WTC11 (cell line): ENCODE measurements at regions not wholly inside any gene's neighbourhood (a gene's known extent, or its start where the extent isn't known, plus 50 kb on each side); places are given as distances from the start of the nearest gene placed in this dataset.

Source experiments
- ATF1 ChIP-seq: sonication (generic); formaldehyde crosslinking; IDR thresholded peaks from 2 replicates; pipeline ENCODE4 v1.8.1; 2023; ENCODE audit warnings: mild to moderate bottlenecking, moderate library complexity, missing genetic modification reagents
- CTCF ChIP-seq: fragments of 200-600 bp; IDR thresholded peaks from 2 replicates; pipeline ENCODE4 v1.8.0; 2022; ENCODE audit warnings: antibody characterized with exemption
- E2F5 ChIP-seq: sonication (generic); formaldehyde crosslinking; IDR thresholded peaks from 2 replicates; pipeline ENCODE4 v1.8.1; 2022; ENCODE audit warnings: mild to moderate bottlenecking, moderate library complexity, missing genetic modification reagents
- NFYB ChIP-seq: sonication (generic); formaldehyde crosslinking; conservative IDR thresholded peaks from 2 replicates; pipeline ENCODE4 v1.8.0; 2022; ENCODE audit warnings: low read depth, missing genetic modification reagents
- SP1 ChIP-seq: sonication (generic); formaldehyde crosslinking; conservative IDR thresholded peaks from 2 replicates; pipeline ENCODE4 v1.8.1; 2022; ENCODE audit warnings: missing genetic modification reagents
- TCF7 ChIP-seq: sonication (generic); formaldehyde crosslinking; IDR thresholded peaks from 2 replicates; pipeline ENCODE4 v1.8.0; 2022; ENCODE audit warnings: mild to moderate bottlenecking, low read depth, missing genetic modification reagents, moderate library complexity

DNA sequence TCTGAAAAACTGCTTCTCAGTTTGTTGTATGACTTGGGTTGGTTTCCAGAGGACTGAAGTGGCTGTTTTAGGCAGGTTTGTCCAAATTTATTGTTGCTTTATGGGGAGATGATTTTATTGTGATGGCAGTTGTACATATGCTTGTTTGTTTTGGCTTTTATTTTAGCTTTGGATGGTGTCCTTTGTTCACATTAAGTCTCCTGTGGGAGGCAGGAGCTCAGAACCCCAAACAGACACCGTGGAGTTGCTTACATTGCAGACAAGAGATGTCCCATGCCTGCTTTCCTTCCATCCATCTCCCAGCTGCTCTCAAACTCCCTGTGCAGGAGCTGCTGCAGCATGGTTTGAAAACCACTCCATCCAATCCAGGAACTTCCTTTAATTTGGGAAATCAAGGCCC, 414.7 kb downstream of the LPIN1 start:
- TF ChIP-seq SP1 (CRISPR knock-in tag) (no peak), CTCF (no peak), E2F5 (CRISPR knock-in tag) (no peak), NFYB (CRISPR knock-in tag) (no peak), ATF1 (no peak), TCF7 (CRISPR knock-in tag) (no peak)
